Activated CD4-positive, alpha-beta T cell treated with anti-CD3 and anti-CD28 coated beads, Interleukin-2, Interleukin-4, amounts not matched to agents 100 ng/mL and 50 ng/mL, durations not matched to agents 16 hours and 8 hours (primary cell): ENCODE measurements at regions not wholly inside any gene's neighbourhood (a gene's known extent, or its start where the extent isn't known, plus 50 kb on each side); places are given as distances from the start of the nearest gene placed in this dataset.
"Not testable (repeated sequence)": the region's sequence is repeated elsewhere in the genome, so short reads cannot be mapped to it uniquely, and the experiment has no call there.

ENCODE experiments used
- DNase-seq: peaks from one replicate; pipeline ENCODE4 v3.0.0-alpha.2; 2020; ENCODE audit warnings: low spot score

DNA sequence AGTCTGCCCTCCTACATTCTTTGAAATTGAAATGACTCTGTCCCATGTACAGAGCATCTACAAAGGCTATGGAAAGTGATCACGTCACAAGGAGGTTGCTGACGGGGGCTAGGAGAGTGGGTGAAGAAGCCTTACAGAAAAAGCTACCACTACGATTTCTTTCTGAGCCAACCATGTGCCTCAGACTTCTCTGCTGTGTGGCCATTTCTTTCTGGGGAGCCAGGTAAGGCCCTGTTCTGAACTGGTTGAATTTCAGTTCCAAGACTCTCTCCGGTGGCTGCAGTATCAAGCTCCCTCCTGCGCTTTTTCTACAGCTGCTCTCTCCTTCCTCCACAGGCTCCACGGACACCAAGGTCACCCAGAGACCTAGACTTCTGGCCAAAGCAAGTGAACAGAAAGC, 112.5 kb upstream of the PRSS1 start:
- DNase-seq = no peak

DNA sequence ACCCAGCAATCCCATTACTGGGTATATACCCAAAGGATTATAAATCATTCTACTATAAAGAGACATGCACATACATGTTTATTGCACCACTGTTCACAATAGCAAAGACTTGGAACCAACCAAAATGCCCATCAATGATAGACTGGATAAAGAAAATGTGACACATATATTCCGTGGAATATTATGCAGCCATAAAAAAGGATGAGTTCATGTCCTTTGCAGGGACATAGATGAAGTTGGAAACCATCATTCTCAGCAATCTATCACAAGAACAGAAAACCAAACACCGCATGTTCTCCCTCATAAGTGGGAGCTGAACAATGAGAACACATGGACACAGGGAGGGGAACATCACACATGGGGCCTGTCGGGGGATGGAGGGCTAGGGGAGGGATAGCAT, 113.2 kb upstream of the PRSS1 start:
- DNase-seq = not testable (repeated sequence)

DNA sequence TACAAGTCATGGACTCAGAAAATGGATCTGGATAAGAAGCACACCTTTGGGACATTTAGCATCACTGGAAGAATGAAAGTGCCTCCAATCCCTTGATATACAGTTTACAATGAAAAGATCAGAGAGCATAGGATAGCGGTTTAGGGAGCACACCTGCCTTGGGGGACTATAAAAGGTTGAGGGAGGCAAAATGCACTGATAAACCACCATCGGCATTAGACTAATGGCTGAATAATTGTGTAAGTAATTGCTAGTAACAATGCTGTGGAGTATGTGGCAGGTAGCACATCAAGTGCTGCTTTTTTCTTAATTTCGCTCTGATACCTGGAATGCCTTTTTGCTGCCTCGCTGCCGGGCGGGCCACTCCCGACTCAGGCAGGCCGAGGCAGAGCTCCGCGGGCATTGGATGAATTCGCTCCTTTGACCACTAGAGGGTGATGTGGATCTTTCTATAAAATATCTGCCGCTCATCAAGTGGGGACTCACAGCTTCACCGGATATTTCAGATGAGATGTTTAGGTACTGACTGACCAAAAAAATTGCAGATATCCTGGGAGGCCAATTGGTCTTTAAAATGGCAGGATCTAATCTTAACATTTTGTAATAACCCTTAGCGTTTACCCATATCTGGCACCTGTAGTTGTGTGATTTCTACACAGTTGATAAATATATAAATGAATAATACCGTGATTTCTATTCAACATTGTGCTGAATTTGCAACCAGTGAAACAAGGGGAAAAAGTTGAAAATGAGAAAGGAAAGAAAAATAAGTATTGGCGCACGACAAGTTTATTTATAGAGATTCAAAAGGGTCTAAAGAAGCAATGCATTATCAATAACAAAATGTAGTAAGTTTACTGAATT, 116.8 kb upstream of the PRSS1 start:
- peak; percentile 61 for DNase-seq

DNA sequence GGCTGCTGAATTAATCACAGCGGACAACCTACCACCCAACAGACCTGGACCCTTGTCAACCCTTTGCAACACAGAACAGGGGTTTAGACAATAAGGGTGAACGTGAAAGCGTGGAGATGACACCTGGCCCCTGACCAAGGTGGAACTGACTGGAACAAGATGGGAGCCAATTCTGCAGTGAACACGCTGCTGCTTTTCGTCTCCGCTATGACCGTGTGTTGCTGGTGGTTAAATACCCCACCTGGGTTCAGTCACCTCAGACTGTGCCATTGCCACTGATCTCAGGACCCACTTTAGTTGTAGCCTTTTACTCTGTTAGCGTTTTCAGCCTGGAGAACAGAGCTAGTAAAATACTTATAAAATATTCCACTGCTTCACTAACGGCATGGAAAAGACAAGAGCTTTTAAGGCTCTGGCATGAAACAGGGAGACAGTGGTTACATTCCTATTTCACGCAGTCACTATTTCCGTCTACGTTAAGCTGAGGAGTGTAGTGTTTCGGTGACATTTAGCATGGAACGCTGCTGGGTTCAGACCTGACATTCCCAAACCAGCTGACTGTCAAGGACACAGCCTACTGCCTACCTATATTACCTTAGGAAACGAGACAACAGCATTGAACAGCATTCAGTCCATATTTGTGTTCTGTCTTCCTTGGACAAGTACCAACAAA, 119.5 kb upstream of the PRSS1 start:
- no peak for DNase-seq

DNA sequence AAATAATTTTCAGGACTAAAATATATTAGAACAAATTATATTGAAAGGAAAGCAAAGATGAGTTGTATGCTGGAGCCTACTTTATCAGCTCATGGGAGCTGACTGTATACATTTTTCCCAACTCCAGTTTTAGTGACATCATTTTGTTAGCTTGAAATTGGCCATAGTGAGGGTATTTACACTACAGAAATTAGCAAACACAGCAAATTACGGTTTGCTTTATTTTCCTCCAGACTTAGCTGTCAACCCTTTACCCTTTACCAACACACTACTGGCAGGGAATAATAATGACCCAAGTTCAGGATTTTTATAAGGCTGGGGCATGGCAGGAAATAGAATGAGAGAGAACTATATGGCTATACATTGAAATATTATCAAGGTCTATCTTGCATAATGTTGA, 120.3 kb upstream of the PRSS1 start:
- DNase-seq = no peak

DNA sequence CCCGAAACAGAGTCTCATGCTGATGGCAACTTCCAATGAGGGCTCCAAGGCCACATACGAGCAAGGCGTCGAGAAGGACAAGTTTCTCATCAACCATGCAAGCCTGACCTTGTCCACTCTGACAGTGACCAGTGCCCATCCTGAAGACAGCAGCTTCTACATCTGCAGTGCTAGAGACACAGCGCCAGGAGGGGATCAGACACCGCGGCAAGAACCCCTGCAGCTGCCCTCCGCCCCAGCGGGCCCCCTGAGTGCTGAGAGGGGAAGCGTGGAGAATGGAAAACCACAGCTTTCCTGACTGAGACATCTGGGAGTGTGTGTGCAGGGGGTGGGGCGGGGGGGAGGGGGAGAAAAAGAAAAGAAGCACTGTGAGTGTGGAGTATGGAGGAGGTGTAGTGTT, 122.0 kb upstream of the PRSS1 start:
- not testable (repeated sequence) for DNase-seq

DNA sequence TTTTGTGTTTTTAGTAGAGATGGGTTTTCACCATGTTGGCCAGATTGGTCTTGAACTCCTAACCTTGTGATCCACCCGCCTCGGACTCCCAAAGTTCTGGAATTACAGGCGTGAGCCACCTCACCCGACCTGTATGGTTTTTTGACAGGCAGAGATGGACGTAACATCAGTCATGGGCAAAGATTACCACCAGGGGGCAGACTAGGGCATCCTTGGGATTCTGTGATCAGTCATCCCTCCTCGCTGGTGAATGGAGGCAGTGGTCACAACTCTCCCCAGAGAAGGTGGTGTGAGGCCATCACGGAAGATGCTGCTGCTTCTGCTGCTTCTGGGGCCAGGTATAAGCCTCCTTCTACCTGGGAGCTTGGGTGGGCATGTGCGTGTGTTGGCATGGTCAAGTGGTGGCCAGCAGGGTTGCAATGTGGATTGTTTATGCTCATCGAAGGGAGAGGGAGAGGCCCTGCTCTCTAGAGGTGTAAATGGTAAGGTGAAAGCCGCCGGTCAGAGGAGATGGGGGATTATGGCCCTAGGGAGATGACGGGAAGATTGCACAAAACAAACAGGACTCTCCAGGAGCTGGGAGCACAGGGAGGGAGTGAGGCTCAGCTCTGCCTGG, 122.7 kb upstream of the PRSS1 start:
- peak; percentile 63 for DNase-seq

DNA sequence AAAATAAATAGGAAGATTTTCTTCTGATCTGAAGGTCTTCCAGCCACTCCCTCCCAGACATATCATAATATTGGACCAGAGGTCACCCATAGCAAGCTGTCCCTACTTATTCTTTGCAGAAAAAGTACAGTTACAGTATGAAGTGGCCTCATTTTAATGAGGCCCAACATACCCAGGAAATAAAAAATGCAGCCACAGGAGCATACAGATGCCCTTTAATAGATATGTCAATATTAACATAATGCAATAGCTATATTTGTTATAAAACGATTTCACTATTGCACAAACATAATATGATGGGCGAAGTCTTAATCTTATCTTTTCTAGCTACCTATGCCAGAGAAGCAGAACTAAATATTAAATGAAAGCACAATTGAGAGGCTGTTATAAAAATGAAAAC, 124.1 kb upstream of the PRSS1 start:
- DNase-seq = not testable (repeated sequence)

DNA sequence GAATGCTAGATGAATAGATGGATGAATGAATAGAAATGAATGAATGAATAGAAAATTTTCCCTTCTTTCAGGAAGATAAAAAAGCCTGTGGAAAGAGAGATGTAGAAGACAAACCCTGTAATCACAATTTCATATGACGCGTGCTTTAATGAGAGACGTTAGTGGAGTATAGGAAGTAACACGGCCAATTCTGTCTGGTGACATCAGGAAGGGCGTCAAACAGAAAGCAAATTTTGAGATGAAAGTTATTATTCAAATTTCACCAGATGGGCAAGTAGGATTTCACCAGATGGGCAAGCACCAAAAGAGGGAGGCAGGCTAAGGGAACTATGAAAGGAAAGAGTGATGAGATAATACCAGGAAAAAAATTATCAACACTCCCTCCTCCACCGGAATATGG, 128.9 kb upstream of the PRSS1 start:
- DNase-seq = no peak

DNA sequence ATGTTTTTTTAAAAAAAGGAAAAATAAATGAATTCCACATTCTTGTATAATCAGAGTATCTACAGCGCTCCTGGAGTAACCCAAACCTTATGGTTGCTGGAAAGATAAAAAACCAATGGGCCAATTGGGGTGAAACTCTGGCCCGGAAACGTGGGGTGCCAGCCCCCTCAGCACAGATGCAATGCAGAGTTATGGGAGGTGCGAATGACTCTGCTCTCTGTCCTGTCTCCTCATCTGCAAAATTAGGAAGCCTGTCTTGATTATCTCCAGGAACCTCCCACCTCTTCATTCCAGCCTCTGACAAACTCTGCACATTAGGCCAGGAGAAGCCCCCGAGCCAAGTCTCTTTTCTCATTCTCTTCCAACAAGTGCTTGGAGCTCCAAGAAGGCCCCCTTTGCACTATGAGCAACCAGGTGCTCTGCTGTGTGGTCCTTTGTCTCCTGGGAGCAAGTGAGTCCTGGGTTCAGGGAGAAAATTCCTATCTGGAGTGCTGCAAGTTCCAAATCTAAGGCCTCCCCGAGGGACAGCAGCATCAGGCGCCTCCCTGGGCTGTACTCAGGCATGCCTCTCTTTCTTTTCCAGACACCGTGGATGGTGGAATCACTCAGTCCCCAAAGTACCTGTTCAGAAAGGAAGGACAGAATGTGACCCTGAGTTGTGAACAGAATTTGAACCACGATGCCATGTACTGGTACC, 130.5 kb upstream of the PRSS1 start:
- no peak for DNase-seq

DNA sequence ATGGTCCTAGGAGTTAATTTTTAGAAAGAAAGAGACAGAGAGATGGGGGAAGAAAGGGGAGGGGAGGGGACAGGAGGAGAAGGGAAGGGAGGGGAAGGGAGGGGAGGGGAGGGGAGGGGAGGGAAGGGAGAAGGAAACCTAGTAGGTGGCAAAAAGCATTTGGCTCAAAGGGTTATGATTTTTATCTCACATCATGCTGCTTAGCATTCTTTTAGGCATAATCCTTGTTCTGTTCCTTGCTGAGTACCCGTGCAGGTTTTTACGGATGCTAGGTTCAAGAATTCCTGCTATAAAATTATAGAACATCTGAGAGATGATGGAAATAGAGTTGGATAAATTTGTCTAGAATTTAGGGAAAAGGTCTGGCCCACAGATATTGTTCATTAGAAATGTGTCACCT, 132.4 kb upstream of the PRSS1 start:
- DNase-seq = no peak

DNA sequence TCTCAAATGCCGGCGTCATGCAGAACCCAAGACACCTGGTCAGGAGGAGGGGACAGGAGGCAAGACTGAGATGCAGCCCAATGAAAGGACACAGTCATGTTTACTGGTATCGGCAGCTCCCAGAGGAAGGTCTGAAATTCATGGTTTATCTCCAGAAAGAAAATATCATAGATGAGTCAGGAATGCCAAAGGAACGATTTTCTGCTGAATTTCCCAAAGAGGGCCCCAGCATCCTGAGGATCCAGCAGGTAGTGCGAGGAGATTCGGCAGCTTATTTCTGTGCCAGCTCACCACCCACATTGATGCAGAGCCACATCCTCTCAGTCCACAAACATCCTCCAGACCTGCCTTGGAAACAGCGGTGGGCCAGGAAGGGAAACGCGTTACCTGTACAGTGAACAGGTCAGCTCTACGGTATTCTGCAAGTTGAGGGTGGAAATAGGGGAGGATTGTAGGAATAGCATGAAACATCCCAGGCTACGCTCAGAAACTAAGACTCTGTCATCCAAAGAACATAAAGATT, 133.1 kb upstream of the PRSS1 start:
- DNase-seq = no peak

DNA sequence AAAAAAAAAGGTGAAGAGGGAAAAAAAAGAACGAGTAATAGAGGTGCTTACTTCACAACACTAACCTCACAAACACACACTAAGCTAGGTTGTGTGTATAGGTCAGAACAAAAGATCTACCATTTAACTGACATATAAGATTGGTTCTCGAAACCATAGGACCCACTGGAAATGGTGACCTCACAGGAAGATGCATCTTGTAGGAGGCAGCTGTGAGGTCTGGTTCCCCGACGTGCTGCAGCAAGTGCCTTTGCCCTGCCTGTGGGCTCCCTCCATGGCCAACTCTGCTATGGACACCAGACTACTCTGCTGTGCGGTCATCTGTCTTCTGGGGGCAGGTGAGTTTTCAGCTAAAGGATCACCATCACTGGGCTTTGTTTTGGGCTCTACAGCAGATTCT, 133.8 kb upstream of the PRSS1 start:
- no peak for DNase-seq

DNA sequence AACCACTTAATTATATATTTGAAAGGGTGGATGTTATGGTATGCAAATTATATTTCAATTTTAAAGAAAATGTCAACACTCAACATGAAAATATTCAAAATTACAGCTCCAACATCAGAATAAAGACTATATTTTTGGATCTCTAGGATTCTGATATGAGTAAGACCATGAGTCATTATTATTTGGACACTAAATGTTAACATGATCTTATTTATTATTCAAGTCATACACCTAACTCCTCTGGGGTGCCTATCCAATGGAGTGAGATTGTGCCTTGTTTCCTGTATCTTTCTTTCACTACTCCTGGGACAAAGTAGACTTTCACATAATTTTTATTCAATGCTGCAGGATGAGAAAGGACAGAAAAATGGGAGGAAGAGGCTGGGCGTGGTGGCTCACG, 135.2 kb upstream of the PRSS1 start:
- no peak for DNase-seq

DNA sequence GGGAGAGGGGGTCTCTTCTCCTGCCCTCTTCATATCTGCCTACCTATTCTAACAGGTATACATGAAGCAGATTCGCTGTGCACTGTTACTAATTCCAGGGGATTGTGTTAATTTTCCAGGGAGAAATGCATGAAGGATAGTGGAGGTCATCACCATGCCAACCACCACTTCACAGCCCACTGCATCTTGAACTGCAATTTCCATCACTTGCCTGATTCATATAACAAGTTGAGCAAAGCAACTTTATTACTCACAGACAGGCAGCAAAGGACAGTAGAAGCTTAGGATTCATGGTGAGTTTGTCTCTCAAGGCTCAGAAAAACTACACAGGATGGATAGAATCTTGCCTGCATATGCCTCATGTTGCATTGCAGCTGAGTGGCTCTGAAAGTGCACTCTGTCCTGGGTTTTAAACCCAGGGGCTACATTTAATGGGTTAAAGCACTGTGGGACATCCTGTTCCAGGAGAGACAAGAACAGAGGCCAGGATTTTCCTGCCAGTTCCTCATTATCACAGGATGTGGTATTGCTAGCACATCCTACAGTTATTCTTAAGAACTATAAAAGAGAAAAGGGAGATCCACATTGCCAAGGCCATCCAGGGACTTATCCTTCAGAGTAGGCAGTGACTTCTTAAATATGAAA, 136.9 kb upstream of the PRSS1 start:
- no peak for DNase-seq

DNA sequence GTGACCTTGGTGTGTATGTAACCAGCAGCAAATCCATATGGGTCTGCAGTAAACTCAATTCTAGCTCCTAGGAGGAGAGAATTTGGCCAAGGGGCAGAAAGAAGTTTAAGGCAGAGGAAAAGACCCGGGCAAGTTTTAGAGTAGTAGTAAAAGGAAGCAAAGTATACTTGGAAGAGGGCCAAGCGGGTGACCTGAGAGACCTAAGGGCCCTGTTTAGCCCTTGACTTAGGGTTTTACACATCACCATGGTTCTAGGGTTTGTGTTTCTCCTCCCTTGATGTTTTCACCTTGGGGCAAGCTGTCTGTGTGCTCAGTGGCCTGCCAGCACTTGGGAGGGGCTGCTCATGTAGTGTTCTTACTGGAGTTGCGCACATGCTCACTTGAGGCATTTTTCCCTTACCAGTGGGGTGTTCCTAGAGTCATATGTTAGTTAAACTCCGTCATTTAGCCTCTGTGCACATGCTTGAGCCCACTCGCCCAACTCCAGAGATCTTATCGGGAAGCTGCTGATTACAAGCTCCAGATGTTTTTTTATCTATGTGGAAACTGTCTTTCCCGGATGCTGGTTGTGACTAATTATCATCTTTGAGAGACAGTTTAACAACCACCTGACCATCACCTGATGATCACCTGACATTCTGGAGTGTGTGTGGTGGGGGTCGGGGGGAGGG, 137.6 kb upstream of the PRSS1 start:
- no peak for DNase-seq

DNA sequence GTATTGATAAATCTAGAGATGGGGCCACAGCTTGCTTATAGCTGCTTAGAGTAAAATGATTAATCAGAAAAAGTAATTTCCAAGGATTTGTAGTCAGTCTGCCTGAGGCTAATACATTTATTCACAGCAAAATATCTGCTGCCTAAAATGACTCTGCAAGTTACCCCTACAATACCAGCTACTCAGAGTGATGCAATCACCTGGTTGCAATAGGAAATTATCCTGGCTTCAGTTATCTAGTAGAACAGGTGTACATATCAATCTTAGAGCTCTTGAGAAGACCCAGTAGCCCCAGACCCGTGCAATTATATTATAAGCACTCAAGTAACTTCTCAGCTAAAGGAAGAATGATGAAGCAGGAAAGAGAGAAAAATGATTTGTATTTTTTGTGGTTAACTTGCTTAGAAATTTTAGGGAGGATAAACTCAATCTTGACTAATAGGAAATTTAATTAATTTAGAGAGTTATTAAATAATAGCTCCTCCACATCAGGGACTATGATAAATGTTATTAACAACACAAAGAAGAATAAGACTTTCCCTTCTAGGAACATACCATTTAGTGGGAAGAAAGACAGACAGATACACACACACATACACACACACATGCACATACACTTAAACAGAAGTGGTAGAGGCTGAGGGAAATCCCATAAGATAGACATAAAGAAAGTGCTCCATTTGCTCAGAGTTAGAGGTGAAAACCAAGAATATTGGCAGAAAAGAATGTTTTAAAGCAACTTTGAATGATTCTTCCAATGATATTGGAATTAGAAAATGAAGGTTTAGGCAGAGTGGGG, 140.4 kb upstream of the PRSS1 start:
- DNase-seq = no peak

DNA sequence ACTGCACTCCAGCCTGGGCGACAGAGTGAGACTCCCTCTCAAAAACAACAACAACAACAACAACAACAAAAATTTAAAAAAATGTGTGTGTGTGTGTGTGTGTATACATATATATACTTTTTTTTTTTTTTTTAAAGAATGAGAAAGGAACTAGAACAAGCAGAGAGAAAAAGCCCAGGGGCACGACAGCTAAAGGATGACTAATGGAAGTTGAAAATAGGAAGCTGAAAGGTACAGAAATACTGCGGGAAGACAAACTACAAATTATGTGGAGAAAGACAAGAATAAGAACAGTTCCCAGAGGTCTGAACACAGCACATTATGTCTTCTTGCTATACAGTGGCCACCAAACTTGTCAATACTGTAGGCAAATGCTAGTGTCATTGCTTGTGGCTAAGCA, 141.9 kb upstream of the PRSS1 start:
- no peak for DNase-seq

DNA sequence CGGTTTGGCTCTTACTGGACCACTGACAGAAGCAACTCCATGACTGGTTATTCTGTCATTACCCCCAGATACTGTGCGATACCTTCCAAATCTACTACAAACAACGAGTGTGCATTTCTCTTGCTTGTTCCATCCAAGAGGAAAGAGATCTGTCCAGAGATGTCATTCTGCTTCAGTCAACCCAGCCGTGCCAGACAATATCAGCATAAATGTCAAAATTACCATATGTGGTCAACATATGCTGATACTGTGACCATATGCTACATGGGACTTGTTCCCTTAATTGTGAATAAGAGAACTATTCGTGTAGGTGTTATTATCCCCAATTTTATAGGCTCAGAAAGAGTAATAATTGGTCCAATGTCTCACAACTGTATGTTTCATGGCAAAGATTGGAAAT, 143.2 kb upstream of the PRSS1 start:
- DNase-seq = no peak

DNA sequence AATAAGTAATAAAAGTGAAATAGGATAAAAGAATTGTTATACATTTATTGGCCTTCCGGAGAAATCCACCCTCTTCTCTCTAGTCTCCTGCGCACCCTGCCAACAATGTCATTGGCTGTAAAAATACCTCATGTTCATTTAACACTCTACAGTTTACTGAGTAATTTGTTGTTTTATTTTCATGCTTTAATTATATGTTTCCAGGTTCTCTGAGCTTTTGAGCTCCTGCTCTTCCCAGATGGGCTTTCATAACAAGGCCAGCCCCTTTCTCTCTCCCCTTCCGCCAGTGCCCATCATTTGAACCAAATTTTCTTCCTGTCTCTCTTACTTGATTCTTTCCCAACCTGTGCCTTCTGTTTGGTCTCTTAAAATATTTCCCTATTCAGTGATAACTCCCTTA, 144.6 kb upstream of the PRSS1 start:
- DNase-seq = no peak
